ENCODE measurements at regions not wholly inside any gene's neighbourhood (a gene's known extent, or its start where the extent isn't known, plus 50 kb on each side); places are given as distances from the start of the nearest gene placed in this dataset.

- peaks cover 8% of the 10 kb centered on the region for H3K4me1 ChIP-seq (ENCODE audit: low read depth)
- DNase-seq (ENCODE audit: low read depth in 1 of 2, low spot score in 1 of 2): no peak
- TF ChIP-seq CTCF (IDR thresholded peaks at IDR 0.05; ENCODE audit: low read depth, low read length): no peak
- no peak overlapping the region for H3K27ac ChIP-seq
- no peaks in the 10 kb centered on the region for H3K27me3 ChIP-seq
- H3K4me3 ChIP-seq: no peak overlapping the region
- no peaks in the 10 kb centered on the region for H3K36me3 ChIP-seq
- H3K9me3 ChIP-seq (ENCODE audit: low read depth): no peaks in the 10 kb centered on the region
Observed at GRCh38 chr14:65360144-65360784, 52.3 kb upstream of the FUT8 start.

- H3K9me3 ChIP-seq (ENCODE audit: low read depth): no peaks in the 10 kb centered on the region
Observed at GRCh38 chr14:65361920-65362319, 50.6 kb upstream of the FUT8 start.

More at GRCh38 chr14:65361920-65362319, 50.6 kb upstream of the FUT8 start:
- Histone ChIP-seq H3K4me1 (ENCODE audit: low read depth) (peaks cover 8% of the 10 kb centered on the region), H3K4me3 (no peak overlapping the region), H3K36me3 (no peaks in the 10 kb centered on the region), H3K27ac (no peak overlapping the region), H3K27me3 (no peaks in the 10 kb centered on the region)
- DNase-seq (ENCODE audit: low read depth in 1 of 2, low spot score in 1 of 2): peak; percentile 11 to 93
- TF ChIP-seq CTCF (IDR thresholded peaks at IDR 0.05; ENCODE audit: low read depth, low read length): no peak

Data from cardiac muscle cell (in vitro differentiated cells and primary cell).